Right cardiac atrium (tissue), 5 donors: ENCODE measurements at regions not wholly inside any gene's neighbourhood (a gene's known extent, or its start where the extent isn't known, plus 50 kb on each side); places are given as distances from the start of the nearest gene placed in this dataset.
"Not testable (repeated sequence)": the region's sequence is repeated elsewhere in the genome, so short reads cannot be mapped to it uniquely, and the experiment has no call there.

Experiments
- ATAC-seq, 2 donors: fragments of 200-7000 bp; cut with Tn5 transposase; one replicate each; pipeline versions ENCODE4 v1.8.0 to v1.9.1; 2020; ENCODE audit warnings: moderate library complexity in 2 of 2, mild to moderate bottlenecking in 1 of 2
- DNase-seq, 3 donors: peaks; one replicate each; pipeline ENCODE4 v3.0.0-alpha.2; 2020
- H3K27ac ChIP-seq: one replicate; pipeline ENCODE4 v1.5.1; 2013; ENCODE audit warnings: mild to moderate bottlenecking, low read length, control low read depth, moderate library complexity
- H3K27me3 ChIP-seq: one replicate; pipeline ENCODE4 v1.6.1; 2013; ENCODE audit not compliant: control insufficient read depth, insufficient read depth
- H3K4me1 ChIP-seq: one replicate; pipeline ENCODE4 v1.6.1; 2013; ENCODE audit warnings: low read length; ENCODE audit not compliant: control insufficient read depth, insufficient read depth
- H3K4me3 ChIP-seq: one replicate; pipeline ENCODE4 v1.5.1; 2013; ENCODE audit warnings: low read length, control low read depth
- H3K9me3 ChIP-seq: one replicate; pipeline ENCODE4 v1.6.1; 2013; ENCODE audit warnings: low read length; ENCODE audit not compliant: control insufficient read depth
- WGBS: extraction: QIAGEN DNeasy Blood & Tissue Kit; methylation state at CpG from one replicate; pipeline ENCODE4 v1.1.7; 2013; 5-methylcytosine and 5-hydroxymethylcytosine counted together
- intact Hi-C, 4 donors: fragments of 100-400 bp; cut with DNase I; formaldehyde crosslinking; loops; one replicate each; pipeline versions ENCODE4 v1.11.0 to v1.14.0; 2022 to 2023
- donor health status: healthy with polysubstance abuse.
- donor health status: DM: no; HTN: yes; CAD: no.
- donor health status: DM: no; HTN: no; CAD: no.
- donor health status: DM: no; HTN: yes; CAD: no; lungs with severe emphysema.
- donor health status: DM: yes; HTN: yes; CAD: no.

DNA sequence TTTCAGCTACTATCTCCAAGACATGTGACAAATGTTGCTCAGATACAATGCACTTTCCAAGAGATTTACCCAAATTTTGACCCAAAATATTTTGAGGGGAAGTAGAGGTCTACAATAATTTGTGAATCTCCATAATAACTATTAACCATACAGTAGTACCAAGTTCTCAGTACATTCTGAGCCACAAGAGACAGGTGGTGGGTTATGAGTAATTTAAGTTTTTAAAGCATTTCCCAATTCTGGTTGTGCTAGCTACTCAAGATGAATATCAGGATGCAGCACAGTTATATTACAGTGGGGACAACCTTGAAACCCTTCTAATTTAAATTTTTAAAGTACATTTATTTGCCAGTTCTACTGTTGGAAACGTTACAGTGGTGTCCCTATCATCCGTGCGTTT, 92.2 kb upstream of the MITF start:
- Histone ChIP-seq H3K27me3 (no peaks in the 10 kb centered on the region), H3K4me3 (no peak overlapping the region), H3K27ac (no peak overlapping the region), H3K9me3 (no peaks in the 10 kb centered on the region), H3K4me1 (no peaks in the 10 kb centered on the region)
- no peak for DNase-seq
- intact Hi-C loops = loop anchor here in 1 of 4 donors (10.0 kb wide), 1 partner anchor 92 kb away; no protein-coding TSS in a partner anchor
- no peak for ATAC-seq
- WGBS = 84% methylated on average over 3 of the region's 3 CpGs

DNA sequence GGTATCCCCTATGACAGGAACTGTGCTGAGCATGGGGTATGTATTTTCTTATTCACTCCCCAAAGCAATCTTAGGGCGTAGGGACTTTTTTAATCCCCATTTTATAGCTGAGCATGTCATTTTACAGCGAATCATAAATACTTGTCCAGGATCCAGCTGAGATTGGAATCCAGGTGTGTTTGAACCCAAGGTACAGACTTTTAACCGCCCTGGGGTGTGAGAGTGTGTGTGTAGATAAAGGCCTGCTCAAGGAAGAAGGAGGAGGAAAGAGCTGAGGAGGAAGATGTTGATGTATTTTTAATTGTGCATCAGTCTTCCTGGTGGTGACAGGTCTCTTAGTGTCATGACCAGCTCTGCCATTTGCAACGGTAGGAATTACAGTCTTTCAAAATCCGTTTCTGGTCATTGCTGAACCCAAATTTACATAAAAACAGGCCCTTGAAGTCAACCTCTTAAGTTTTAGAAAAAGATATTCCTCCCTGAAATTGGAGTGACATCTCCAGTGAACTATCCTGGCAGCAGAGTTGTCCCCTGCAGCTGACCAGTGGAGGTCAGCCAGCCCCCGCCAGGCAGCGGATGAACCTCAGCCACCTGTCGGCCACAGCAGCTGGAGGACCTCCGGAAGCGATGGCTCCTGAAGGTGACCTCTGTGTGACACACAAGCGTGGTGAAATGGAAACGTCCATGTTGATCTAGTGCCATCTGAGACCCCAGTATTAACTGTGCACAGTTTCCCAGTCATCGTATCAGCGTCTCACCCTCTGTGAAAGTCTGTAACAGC, 92.8 kb upstream of the MITF start:
- Histone ChIP-seq H3K27me3 (no peaks in the 10 kb centered on the region), H3K9me3 (no peaks in the 10 kb centered on the region), H3K4me1 (no peaks in the 10 kb centered on the region), H3K27ac (no peak overlapping the region), H3K4me3 (no peak overlapping the region)
- WGBS = 84% methylated on average over 14 of the region's 14 CpGs
- intact Hi-C loops = loop anchor here in 1 of 4 donors (10.0 kb wide), 1 partner anchor 92 kb away; no protein-coding TSS in a partner anchor
- ATAC-seq (no peak), DNase-seq (peak in 1 of 3 donors; percentile 44)

DNA sequence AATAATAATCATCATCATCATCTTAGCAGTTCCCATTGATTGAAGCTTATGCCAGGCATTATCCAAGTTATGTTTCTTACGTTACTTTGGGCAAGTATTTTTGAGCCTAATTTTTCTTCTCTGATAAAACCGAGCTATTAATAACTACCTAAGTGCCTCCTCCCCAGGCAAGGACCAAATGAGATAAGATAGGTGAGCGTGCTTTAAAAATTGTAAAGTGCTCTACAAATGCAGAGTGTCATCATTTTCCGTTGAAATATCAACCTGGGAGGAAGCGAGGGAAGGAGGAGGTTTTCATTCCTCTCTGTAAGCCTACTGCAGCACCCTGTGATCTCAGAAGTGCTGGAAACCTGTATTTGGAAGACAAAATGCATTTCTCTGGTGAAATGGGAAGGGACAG, 96.7 kb upstream of the MITF start:
- 42% methylated on average over 5 of the region's 5 CpGs for WGBS
- DNase-seq = no peak
- no peak overlapping the region for H3K4me3 ChIP-seq
- no peaks in the 10 kb centered on the region for H3K4me1 ChIP-seq
- H3K27me3 ChIP-seq = no peaks in the 10 kb centered on the region
- H3K9me3 ChIP-seq = no peaks in the 10 kb centered on the region
- intact Hi-C loops = loop anchor here in 1 of 4 donors (10.0 kb wide), 1 partner anchor 88 kb away; no protein-coding TSS in a partner anchor
- no peak for ATAC-seq
- H3K27ac ChIP-seq = no peak overlapping the region

DNA sequence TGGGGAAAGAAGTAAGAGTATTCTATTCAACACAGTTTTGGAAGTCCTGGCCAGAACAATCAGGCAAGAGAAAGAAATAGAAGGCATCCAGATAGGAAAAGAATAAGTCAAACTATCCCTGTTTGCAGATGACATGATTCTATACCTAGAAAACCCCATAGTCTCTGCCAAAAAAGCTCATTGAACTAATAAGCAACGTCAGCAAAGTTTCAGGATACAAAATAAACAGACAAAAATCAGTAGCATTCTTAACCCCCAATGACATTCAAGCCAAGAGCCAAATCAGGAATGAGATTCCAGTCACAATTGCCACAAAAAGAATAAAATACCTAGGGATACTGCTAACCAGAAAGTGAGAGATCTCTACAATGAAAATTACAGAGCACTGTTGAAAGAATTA, 99.4 kb upstream of the MITF start:
- intact Hi-C loops = loop anchor here in 1 of 4 donors (10.0 kb wide), 1 partner anchor 85 kb away; no protein-coding TSS in a partner anchor
- H3K27me3 ChIP-seq = no peaks in the 10 kb centered on the region
- ATAC-seq = no peak
- no peak overlapping the region for H3K27ac ChIP-seq
- no peak for DNase-seq
- WGBS = 57% methylated on average over 1 of the region's 1 CpG
- H3K4me3 ChIP-seq = no peak overlapping the region
- H3K4me1 ChIP-seq = no peaks in the 10 kb centered on the region
- no peaks in the 10 kb centered on the region for H3K9me3 ChIP-seq

DNA sequence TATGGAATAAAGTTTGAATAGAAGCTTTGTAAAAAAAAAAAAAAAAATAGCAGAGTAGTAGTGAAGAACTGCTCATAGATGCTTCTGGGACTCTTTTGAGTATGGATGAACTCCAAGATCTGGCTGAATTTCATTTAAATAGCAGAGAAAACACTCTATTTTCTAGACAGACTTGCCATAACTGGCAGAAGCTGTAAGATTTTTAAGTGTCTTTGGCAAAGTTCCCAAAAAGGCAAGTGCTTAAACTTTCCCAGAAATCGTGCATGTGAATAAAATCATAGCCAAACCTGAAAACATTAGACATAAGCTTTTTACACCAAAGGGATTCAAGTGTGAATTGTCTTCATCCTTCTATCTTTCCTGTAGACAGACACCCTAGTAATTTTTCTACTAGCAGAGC, 110.3 kb upstream of the MITF start:
- no peak for ATAC-seq
- intact Hi-C loops = no loop called here
- 8% methylated on average over 1 of the region's 1 CpG for WGBS
- H3K27me3 ChIP-seq = no peaks in the 10 kb centered on the region
- no peaks in the 10 kb centered on the region for H3K4me1 ChIP-seq
- H3K4me3 ChIP-seq = no peak overlapping the region
- no peak overlapping the region for H3K27ac ChIP-seq
- no peaks in the 10 kb centered on the region for H3K9me3 ChIP-seq
- DNase-seq = no peak

DNA sequence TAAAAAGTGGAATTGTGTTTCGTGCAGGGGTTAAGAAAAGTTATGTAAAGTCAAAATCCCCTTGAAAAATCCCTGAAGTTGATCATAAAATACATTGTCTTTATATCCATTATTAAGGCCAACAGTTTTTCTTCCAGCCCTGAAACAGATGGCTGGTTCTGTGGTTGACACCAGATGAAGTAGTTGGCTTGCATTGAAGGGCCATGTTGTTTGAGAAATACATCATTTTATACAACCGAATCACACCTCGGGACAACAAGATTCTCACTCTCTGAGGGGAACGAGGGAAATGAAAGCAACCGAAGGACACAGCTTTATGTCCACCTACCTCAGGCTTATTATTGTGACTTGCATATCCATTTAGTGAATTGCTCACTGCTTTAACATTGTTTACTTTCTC, 126.0 kb upstream of the MITF start:
- H3K27ac ChIP-seq = no peak overlapping the region
- 95% methylated on average over 5 of the region's 5 CpGs for WGBS
- ATAC-seq (no peak), DNase-seq (no peak)
- no peak overlapping the region for H3K4me3 ChIP-seq
- H3K27me3 ChIP-seq = no peaks in the 10 kb centered on the region
- intact Hi-C loops = no loop called here
- no peaks in the 10 kb centered on the region for H3K4me1 ChIP-seq
- H3K9me3 ChIP-seq = no peaks in the 10 kb centered on the region

DNA sequence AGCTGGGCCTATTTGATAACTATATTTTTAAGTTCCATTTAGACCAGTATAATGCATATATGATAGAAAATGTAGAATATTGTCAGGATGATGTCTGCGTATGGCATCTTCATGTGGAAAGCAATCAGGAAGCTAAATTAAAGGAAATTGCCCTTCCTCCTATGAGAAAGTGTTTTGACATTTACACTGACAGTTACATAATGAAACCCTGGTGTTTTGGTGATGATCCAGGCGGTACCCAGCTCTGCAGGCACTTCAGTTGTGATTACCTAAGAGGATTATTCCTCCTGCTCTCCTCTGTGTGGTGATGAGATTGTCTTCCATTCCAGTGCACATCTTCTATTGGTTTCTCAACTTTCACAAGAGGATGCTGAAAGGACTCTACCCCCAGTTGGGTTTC, 126.5 kb upstream of the MITF start:
- intact Hi-C loops = no loop called here
- Histone ChIP-seq H3K4me3 (no peak overlapping the region), H3K27me3 (no peaks in the 10 kb centered on the region), H3K27ac (no peak overlapping the region), H3K4me1 (no peaks in the 10 kb centered on the region), H3K9me3 (no peaks in the 10 kb centered on the region)
- ATAC-seq = no peak
- DNase-seq = no peak
- 75% methylated on average over 2 of the region's 2 CpGs for WGBS

DNA sequence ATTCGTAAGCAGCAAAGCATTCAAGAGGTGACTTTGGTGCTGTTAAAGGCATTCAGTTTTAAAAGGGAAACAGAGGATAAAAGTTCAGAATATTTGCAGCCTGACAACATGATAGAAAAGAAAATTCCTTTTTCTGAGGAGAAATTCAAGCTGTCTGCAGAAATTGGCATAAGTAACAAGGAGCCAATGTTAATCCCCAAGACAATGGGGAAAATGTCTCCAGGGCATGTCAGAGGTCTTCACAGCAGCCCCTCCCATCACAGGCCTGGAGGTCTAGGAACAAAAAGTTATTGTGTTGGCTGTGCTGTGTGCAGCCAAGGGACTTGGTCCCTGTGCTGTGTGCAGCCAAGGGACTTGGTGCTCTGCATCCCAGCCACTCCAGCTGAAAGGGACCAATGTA, 129.7 kb upstream of the MITF start:
- H3K4me3 ChIP-seq, H3K9me3 ChIP-seq, H3K27ac ChIP-seq, H3K27me3 ChIP-seq, intact Hi-C loops, H3K4me1 ChIP-seq, DNase-seq, ATAC-seq: not testable (repeated sequence)
- WGBS = 80% methylated on average over 1 of the region's 1 CpG

DNA sequence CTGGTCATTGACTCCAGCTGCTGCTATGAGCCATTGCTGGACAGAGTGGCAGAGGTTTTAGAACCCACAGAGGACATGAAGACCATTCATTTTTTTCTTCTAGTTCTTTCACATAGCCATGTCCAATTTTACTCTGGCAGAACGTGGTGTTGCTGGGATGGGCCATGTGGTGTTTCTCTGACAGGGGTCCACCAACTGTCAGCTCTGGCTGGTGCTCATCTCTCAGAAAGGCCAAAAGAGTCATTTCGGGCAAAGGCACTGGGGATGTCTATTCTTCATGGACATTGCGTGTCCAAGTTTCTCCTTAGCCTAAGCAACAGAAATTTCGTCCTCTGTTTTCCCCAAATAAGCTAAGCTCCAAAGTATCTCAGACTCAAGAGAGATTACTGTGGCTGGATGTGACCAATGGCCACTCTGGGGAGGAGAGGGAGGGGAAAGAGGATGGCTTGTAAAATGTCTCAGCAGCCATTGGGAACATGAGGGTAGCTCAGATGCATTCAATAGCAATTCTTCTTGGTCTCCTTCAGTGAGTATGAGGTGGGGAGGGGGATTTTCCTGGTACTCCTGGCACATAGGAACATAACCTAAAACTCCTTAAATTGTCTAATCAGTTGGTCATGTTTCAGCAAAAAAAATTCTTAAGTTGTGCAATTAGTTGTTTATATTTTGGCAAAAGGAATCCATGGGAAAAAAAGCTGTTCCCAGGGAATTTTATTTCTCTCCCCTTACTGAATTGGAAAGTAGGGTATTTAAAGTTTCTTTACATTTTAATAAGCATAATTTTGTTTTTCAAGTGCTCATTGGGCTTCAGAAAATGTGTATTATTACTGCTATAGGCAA, 131.6 kb upstream of the MITF start:
- peak overlapping the region; percentile 70 for H3K27ac ChIP-seq
- no peaks in the 10 kb centered on the region for H3K9me3 ChIP-seq
- ATAC-seq = peak; percentile 67 to 84
- intact Hi-C loops = no loop called here
- DNase-seq = peak; percentile 14 to 44 (median 41)
- no peaks in the 10 kb centered on the region for H3K27me3 ChIP-seq
- 65% methylated on average over 4 of the region's 4 CpGs for WGBS
- no peak overlapping the region for H3K4me3 ChIP-seq
- H3K4me1 ChIP-seq = no peaks in the 10 kb centered on the region

DNA sequence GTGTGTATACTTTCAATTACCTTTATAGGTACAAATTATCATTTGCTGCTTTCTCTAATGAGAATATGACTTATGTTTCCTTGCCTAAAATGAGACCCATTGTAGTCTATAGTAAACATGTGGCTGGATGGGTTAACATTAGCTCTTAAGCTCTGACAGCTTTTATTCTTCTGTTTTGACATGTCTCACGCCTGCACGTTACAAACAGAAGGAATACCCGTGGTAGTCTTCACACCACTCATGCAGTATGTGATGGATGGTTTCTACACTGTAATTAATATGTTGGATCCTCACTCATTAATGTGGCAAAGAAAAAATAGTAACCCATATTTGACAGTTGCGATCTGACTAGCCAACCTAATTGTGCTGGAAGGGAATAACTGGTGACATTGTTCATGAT, 133.4 kb upstream of the MITF start:
- H3K4me1 ChIP-seq = no peaks in the 10 kb centered on the region
- no peaks in the 10 kb centered on the region for H3K9me3 ChIP-seq
- no peak overlapping the region for H3K27ac ChIP-seq
- no peak overlapping the region for H3K4me3 ChIP-seq
- ATAC-seq (no peak), DNase-seq (no peak)
- 86% methylated on average over 4 of the region's 4 CpGs for WGBS
- H3K27me3 ChIP-seq = no peaks in the 10 kb centered on the region
- intact Hi-C loops = no loop called here

DNA sequence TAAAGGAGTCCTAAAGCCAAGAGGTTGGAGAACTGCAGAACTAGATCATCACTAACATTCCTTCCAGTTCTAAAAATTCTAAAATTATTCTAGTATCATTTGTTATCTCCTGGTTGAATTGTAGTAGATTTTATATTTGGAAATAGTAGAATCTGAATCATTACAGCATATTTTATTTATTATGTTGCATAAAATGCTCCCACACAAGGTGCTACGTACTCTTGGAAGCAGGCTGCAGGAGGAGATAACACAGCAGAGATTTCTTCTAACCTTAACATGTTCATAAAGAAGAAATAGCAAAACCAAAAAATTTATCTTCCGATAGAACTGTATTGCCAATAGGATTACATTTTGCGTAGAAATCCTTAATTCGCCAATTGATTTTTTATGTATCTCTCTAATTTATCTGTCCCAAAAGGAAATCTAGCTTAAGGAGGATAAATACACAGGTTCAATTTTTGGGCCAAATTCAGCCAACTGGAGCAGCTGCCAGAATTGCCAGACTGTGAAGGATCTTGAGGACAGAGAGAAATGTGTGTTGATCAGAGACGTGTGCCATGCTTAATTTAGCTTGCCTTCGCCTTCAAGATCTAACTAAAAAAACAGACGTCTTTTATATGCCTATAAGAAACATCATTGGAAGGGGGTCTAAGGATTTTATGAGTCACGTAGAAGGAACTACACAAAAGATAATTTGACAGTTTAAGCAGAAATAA, 134.4 kb upstream of the MITF start:
- Histone ChIP-seq H3K4me3 (no peak overlapping the region), H3K27me3 (no peaks in the 10 kb centered on the region), H3K27ac (no peak overlapping the region), H3K4me1 (no peaks in the 10 kb centered on the region), H3K9me3 (no peaks in the 10 kb centered on the region)
- intact Hi-C loops = no loop called here
- WGBS = 78% methylated on average over 8 of the region's 8 CpGs
- no peak for DNase-seq
- no peak for ATAC-seq
